K562 (cell line): ENCODE measurements at regions not wholly inside any gene's neighbourhood (a gene's known extent, or its start where the extent isn't known, plus 50 kb on each side); places are given as distances from the start of the nearest gene placed in this dataset.
A peak's percentile ranks its signal among the peaks of the same experiment; 100 is the strongest.

Experiments used
- ATAC-seq: fragments of 200-7000 bp; cut with Tn5 transposase; 3 replicates; pipeline ENCODE4 v1.9.1; 2020; ENCODE audit warnings: moderate library complexity
- BruUV-seq: library from RNA; stranded (reverse); fragments of 400-500 nt; replicated peaks from 2 replicates; lab custom pipeline; 2021; lab: Mats Ljungman, UMichigan
- CTCF ChIA-PET: fragments of 300-600 bp; formaldehyde crosslinking; extraction: SDS; loops from one replicate; lab custom pipeline; 2021; ENCODE audit warnings: low intra/inter-chr PET ratio; lab: Yijun Ruan, JAX
- POLR2A ChIA-PET: fragments of 300-600, 350-650 bp; sonication (Branson Sonifier 250); formaldehyde crosslinking; extraction: SDS; loops from one replicate; lab custom pipeline; 2021; ENCODE audit warnings: antibody characterized with exemption, inconsistent platforms; lab: Yijun Ruan, JAX
- DNase-seq, 4 experiments: peaks; one replicate each; pipeline versions ENCODE4 v3.0.0 to v3.0.0-alpha.2; 2011 to 2018; ENCODE audit warnings: low spot score in 3 of 4, mixed read lengths in 3 of 4; ENCODE audit errors: extremely low read depth in 1 of 4
- FAIRE-seq: peaks from 2 replicates; lab custom pipeline; 2011; peaks lifted over from hg19 to GRCh38; lab: Jason Lieb, UNC
- H2AFZ ChIP-seq: 2 replicates; pipeline ENCODE4 v1.6.0; 2011; ENCODE audit warnings: low read depth, low read length, control low read depth, inconsistent platforms
- H3K27ac ChIP-seq: fragments of 200-600 bp; 3 replicates; pipeline ENCODE4 v1.8.0; 2011; ENCODE audit warnings: low read depth, mild to moderate bottlenecking, control low read depth, inconsistent platforms, low read length, moderate library complexity, mixed read lengths; ENCODE audit errors: extremely low read depth
- H3K27me3 ChIP-seq, 2 experiments: fragments of 300-600 bp in 1 of 2; 2 replicates in 1 of 2; 3 replicates in 1 of 2; pipeline versions ENCODE4 v1.6.0 to v1.8.0; 2011; ENCODE audit warnings: inconsistent platforms in 2 of 2, low read length in 2 of 2, mild to moderate bottlenecking in 1 of 2, mixed read lengths in 1 of 2, moderate library complexity in 1 of 2; ENCODE audit not compliant: control insufficient read depth in 2 of 2, insufficient read depth in 2 of 2
- H3K36me3 ChIP-seq: fragments of 300-600 bp; 3 replicates; pipeline ENCODE4 v1.8.0; 2011; ENCODE audit warnings: mild to moderate bottlenecking, low read length, inconsistent platforms; ENCODE audit not compliant: control insufficient read depth, insufficient read depth
- H3K4me1 ChIP-seq, 2 experiments: fragments of 200-600 bp in 1 of 2; replicated peaks in 1 of 2; 2 replicates in 1 of 2; 3 replicates in 1 of 2; pipeline versions ENCODE4 v1.5.1 to v1.8.0; 2011; ENCODE audit warnings: inconsistent platforms in 2 of 2, low read length in 2 of 2, mild to moderate bottlenecking in 1 of 2, mixed read lengths in 1 of 2, moderate library complexity in 1 of 2; ENCODE audit not compliant: control insufficient read depth in 2 of 2, insufficient read depth in 2 of 2
- H3K4me2 ChIP-seq: 2 replicates; pipeline ENCODE4 v1.6.1; 2011; ENCODE audit warnings: low read length, control low read depth, inconsistent platforms, mixed read lengths; ENCODE audit not compliant: insufficient read depth
- H3K4me3 ChIP-seq: fragments of 200-600 bp; sonication (generic), shearing (Covaris generic); 2 replicates; pipeline ENCODE4 v1.5.1; 2016; ENCODE audit warnings: control low read depth, inconsistent platforms
- H3K79me2 ChIP-seq: fragments of 200-600 bp; 3 replicates; pipeline ENCODE4 v1.8.0; 2011; ENCODE audit warnings: low read length, inconsistent platforms; ENCODE audit not compliant: control insufficient read depth, insufficient read depth
- H3K9ac ChIP-seq, 2 experiments: 2 replicates each; pipeline versions ENCODE4 v1.6.0 to v1.6.1; 2011; ENCODE audit warnings: low read depth in 2 of 2, low read length in 2 of 2, control low read depth in 1 of 2, inconsistent platforms in 1 of 2, mild to moderate bottlenecking in 1 of 2, mixed read lengths in 1 of 2; ENCODE audit not compliant: insufficient read depth in 1 of 2
- H3K9me1 ChIP-seq: one replicate; pipeline ENCODE4 v1.6.0; 2011; ENCODE audit warnings: inconsistent platforms, mild to moderate bottlenecking, low read length, moderate library complexity; ENCODE audit not compliant: control insufficient read depth, insufficient read depth
- H3K9me3 ChIP-seq: replicated peaks from 2 replicates; pipeline ENCODE4 v1.5.1; 2011; ENCODE audit warnings: low read depth, low read length, inconsistent platforms; ENCODE audit not compliant: control insufficient read depth, insufficient read depth
- H4K20me1 ChIP-seq: replicated peaks from 2 replicates; pipeline ENCODE4 v1.6.1; 2011; ENCODE audit warnings: low read length, inconsistent platforms, mixed read lengths; ENCODE audit not compliant: control insufficient read depth, insufficient read depth
- ATF3 ChIP-seq, 2 experiments: fragments of 450-650 bp in 1 of 2; sonication (generic) in 1 of 2; formaldehyde crosslinking in 1 of 2; IDR thresholded peaks in 1 of 2; conservative IDR thresholded peaks in 1 of 2; 2 replicates each; pipeline versions ENCODE4 v1.6.1 to v1.8.1; 2016 to 2023; ENCODE audit warnings: mild to moderate bottlenecking in 2 of 2, moderate library complexity in 2 of 2, inconsistent platforms in 1 of 2, missing genetic modification reagents in 1 of 2
- CC2D1A ChIP-seq: fragments of 450-650 bp; IDR thresholded peaks from 2 replicates; pipeline ENCODE4 v1.6.1; 2017; ENCODE audit warnings: mild to moderate bottlenecking
- DACH1 ChIP-seq: fragments of 450-650 bp; IDR thresholded peaks from 2 replicates; pipeline ENCODE4 v1.6.1; 2018; ENCODE audit not compliant: partially characterized antibody
- EGR1 ChIP-seq: fragments of 450-650 bp; conservative IDR thresholded peaks from 2 replicates; pipeline ENCODE4 v1.6.1; 2017; ENCODE audit warnings: mild to moderate bottlenecking
- FOXM1 ChIP-seq, 2 experiments: fragments of 450-650 bp in 1 of 2; sonication (generic) in 1 of 2; formaldehyde crosslinking in 1 of 2; IDR thresholded peaks; 2 replicates each; pipeline versions ENCODE4 v1.6.1 to v1.9.0; 2017 to 2022; ENCODE audit warnings: low read depth in 2 of 2, mild to moderate bottlenecking in 2 of 2, missing genetic modification reagents in 1 of 2, moderate library complexity in 1 of 2
- HNRNPH1 ChIP-seq: fragments of 200-400 bp; formaldehyde crosslinking; optimal IDR thresholded peaks from 2 replicates; pipeline ENCODE3; 2017; ENCODE audit warnings: low read depth, mild to moderate bottlenecking, low read length, moderate library complexity
- HOMEZ ChIP-seq: fragments of 250-450 bp; sonication (Bioruptor Pico); IDR thresholded peaks from 2 replicates; pipeline ENCODE4 v1.4.0; 2020; ENCODE audit warnings: mild to moderate bottlenecking, moderate library complexity
- SAFB ChIP-seq: fragments of 200-400 bp; formaldehyde crosslinking; IDR thresholded peaks from 2 replicates; pipeline ENCODE4 v1.6.1; 2017; ENCODE audit warnings: low read depth, low read length, borderline replicate concordance
- WGBS: fragments of 100-300 bp; shearing (Covaris generic); methylation state at CpG from one replicate; pipeline ENCODE4 v1.1.6; 2016; ENCODE audit warnings: low coverage, mixed read lengths; ENCODE audit not compliant: insufficient coverage; ENCODE audit errors: missing lambda C conversion rate; 5-methylcytosine and 5-hydroxymethylcytosine counted together
- in situ Hi-C: fragments of 300-500 bp; cut with MboI; formaldehyde crosslinking; loops from 4 replicates; pipeline ENCODE4 v1.15.0; 2018; ENCODE audit warnings: inconsistent platforms, mixed read lengths
- intact Hi-C: fragments of 100-400 bp; cut with micrococcal nuclease; formaldehyde crosslinking; loops from 2 replicates; pipeline ENCODE4 v1.14.2; 2022

GRCh38 chr6:112427499-112427898 lies 80.4 kb downstream of the RFPL4B start:
- H3K4me2 ChIP-seq = no peak overlapping the region
- CTCF ChIA-PET = no interaction called here
- no peak for TF ChIP-seq FOXM1 (IDR thresholded peaks at IDR 0.05; ENCODE audit: low read depth)
- TF ChIP-seq FOXM1 (CRISPR knock-in tag; IDR thresholded peaks at IDR 0.05; ENCODE audit: low read depth) = no peak
- TF ChIP-seq DACH1 = no peak
- TF ChIP-seq SAFB = no peak
- no peak for FAIRE-seq
- in situ Hi-C loops (no loop called here), intact Hi-C loops (no loop called here)
- no peaks in the 10 kb centered on the region for H4K20me1 ChIP-seq
- H2AFZ ChIP-seq = no peak overlapping the region
- H3K27ac ChIP-seq = no peak overlapping the region
- DNase-seq = no peak
- H3K79me2 ChIP-seq = no peaks in the 10 kb centered on the region
- POLR2A ChIA-PET = no interaction called here
- no peaks in the 10 kb centered on the region for H3K9me3 ChIP-seq
- ATAC-seq = no peak
- no TSS peak for BruUV-seq
- no peak overlapping the region for H3K4me3 ChIP-seq
- H3K9ac ChIP-seq = no peak overlapping the region
- no peaks in the 10 kb centered on the region for H3K27me3 ChIP-seq
- no peaks in the 10 kb centered on the region for H3K4me1 ChIP-seq
- H3K36me3 ChIP-seq = no peaks in the 10 kb centered on the region
- H3K9me1 ChIP-seq = no peaks in the 10 kb centered on the region

GRCh38 chr6:112428477-112428876 lies 81.3 kb downstream of the RFPL4B start:
- no peaks in the 10 kb centered on the region for H4K20me1 ChIP-seq
- CTCF ChIA-PET = no interaction called here
- no peak overlapping the region for H3K4me3 ChIP-seq
- H3K79me2 ChIP-seq = no peaks in the 10 kb centered on the region
- H3K36me3 ChIP-seq = no peaks in the 10 kb centered on the region
- H3K9ac ChIP-seq = no peak overlapping the region
- DNase-seq = no peak
- no peak overlapping the region for H3K27ac ChIP-seq
- TF ChIP-seq EGR1 (no peak), HOMEZ (CRISPR knock-in tag) (no peak), ATF3 (IDR thresholded peaks at IDR 0.05) (peak; percentile 47; the same call in 1 of the 2 replicates), ATF3 (CRISPR knock-in tag; conservative IDR thresholded peaks at IDR 0.05) (no peak), CC2D1A (no peak), HNRNPH1 (no peak)
- ATAC-seq = no peak
- no peaks in the 10 kb centered on the region for H3K4me1 ChIP-seq
- intact Hi-C loops (no loop called here), in situ Hi-C loops (no loop called here)
- no peak overlapping the region for H2AFZ ChIP-seq
- POLR2A ChIA-PET = no interaction called here
- no peaks in the 10 kb centered on the region for H3K9me1 ChIP-seq
- H3K4me2 ChIP-seq = no peak overlapping the region
- FAIRE-seq = no peak
- H3K27me3 ChIP-seq = no peaks in the 10 kb centered on the region
- H3K9me3 ChIP-seq = no peaks in the 10 kb centered on the region
- WGBS = 0% methylated on average over 2 of the region's 2 CpGs
- BruUV-seq = no TSS peak
